ENCODE measurements at regions not wholly inside any gene's neighbourhood (a gene's known extent, or its start where the extent isn't known, plus 50 kb on each side); places are given as distances from the start of the nearest gene placed in this dataset.

DNA sequence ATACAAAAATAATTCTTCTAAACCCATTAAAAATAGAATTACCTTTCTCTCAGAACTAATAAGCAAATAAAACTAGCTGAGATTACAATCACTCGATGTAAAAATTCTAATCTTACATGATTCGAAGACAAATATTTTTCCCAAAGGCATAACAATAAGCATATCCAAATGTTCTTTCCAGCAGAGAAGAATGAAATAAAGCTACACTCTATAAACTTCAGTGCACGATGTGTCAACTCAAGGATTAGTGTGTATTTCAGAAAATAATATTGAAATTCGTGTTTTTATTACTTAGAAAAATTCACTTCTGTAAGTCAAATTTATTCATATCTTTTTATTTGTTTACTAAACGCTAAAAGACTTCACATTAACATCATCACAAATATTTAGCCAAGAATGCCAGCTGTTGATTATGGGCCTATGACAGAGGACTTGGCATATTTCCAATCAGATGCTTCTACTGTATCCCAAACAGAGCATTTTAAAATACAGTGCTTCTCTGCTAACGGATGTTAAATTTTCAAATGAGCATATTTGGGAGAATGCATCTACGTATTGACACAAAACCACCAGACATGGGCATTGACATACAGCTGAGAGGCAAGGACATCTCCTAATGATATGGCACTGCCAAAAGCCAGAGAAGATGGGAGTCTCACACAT is 54.7 kb upstream of the PDE7B start:
- Mint-ChIP-seq H3K9me3 (no peaks in the 10 kb centered on the region), H3K27me3 (ENCODE audit: insufficient read depth, low read depth, poor library complexity) (no peaks in the 10 kb centered on the region), H3K4me1 (peaks cover 14% of the 10 kb centered on the region), H3K27ac (no peak overlapping the region), H3K4me3 (no peak overlapping the region), H3K36me3 (ENCODE audit: low read depth) (no peaks in the 10 kb centered on the region)
- no peaks in the 10 kb centered on the region for H3K79me2 ChIP-seq (replicated peaks; ENCODE audit: insufficient read depth)
- no peak for ATAC-seq
- peaks cover 9% of the 10 kb centered on the region for H3K4me1 ChIP-seq (ENCODE audit: insufficient read depth)
- H3F3A ChIP-seq (replicated peaks; ENCODE audit: low read depth): no peaks in the 10 kb centered on the region
- TF ChIP-seq ZNF331 (CRISPR knock-in tag; IDR thresholded peaks at IDR 0.05; ENCODE audit: low read depth) (no peak), EZH2phosphoT487 (IDR thresholded peaks at IDR 0.05; ENCODE audit: unreplicated experiment) (no peak)
- TF ChIP-seq, protein P1, sequence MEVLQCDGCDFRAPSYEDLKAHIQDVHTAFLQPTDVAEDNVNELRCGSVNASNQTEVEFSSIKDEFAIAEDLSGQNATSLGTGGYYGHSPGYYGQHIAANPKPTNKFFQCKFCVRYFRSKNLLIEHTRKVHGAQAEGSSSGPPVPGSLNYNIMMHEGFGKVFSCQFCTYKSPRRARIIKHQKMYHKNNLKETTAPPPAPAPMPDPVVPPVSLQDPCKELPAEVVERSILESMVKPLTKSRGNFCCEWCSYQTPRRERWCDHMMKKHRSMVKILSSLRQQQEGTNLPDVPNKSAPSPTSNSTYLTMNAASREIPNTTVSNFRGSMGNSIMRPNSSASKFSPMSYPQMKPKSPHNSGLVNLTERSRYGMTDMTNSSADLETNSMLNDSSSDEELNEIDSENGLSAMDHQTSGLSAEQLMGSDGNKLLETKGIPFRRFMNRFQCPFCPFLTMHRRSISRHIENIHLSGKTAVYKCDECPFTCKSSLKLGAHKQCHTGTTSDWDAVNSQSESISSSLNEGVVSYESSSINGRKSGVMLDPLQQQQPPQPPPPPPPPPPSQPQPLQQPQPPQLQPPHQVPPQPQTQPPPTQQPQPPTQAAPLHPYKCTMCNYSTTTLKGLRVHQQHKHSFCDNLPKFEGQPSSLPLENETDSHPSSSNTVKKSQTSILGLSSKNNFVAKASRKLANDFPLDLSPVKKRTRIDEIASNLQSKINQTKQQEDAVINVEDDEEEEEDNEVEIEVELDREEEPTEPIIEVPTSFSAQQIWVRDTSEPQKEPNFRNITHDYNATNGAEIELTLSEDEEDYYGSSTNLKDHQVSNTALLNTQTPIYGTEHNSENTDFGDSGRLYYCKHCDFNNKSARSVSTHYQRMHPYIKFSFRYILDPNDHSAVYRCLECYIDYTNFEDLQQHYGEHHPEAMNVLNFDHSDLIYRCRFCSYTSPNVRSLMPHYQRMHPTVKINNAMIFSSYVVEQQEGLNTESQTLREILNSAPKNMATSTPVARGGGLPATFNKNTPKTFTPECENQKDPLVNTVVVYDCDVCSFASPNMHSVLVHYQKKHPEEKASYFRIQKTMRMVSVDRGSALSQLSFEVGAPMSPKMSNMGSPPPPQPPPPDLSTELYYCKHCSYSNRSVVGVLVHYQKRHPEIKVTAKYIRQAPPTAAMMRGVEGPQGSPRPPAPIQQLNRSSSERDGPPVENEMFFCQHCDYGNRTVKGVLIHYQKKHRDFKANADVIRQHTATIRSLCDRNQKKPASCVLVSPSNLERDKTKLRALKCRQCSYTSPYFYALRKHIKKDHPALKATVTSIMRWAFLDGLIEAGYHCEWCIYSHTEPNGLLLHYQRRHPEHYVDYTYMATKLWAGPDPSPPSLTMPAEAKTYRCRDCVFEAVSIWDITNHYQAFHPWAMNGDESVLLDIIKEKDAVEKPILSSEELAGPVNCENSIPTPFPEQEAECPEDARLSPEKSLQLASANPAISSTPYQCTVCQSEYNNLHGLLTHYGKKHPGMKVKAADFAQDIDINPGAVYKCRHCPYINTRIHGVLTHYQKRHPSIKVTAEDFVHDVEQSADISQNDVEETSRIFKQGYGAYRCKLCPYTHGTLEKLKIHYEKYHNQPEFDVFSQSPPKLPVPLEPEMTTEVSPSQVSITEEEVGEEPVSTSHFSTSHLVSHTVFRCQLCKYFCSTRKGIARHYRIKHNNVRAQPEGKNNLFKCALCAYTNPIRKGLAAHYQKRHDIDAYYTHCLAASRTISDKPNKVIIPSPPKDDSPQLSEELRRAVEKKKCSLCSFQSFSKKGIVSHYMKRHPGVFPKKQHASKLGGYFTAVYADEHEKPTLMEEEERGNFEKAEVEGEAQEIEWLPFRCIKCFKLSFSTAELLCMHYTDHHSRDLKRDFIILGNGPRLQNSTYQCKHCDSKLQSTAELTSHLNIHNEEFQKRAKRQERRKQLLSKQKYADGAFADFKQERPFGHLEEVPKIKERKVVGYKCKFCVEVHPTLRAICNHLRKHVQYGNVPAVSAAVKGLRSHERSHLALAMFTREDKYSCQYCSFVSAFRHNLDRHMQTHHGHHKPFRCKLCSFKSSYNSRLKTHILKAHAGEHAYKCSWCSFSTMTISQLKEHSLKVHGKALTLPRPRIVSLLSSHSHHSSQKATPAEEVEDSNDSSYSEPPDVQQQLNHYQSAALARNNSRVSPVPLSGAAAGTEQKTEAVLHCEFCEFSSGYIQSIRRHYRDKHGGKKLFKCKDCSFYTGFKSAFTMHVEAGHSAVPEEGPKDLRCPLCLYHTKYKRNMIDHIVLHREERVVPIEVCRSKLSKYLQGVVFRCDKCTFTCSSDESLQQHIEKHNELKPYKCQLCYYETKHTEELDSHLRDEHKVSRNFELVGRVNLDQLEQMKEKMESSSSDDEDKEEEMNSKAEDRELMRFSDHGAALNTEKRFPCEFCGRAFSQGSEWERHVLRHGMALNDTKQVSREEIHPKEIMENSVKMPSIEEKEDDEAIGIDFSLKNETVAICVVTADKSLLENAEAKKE (CRISPR knock-in tag; IDR thresholded peaks at IDR 0.05): no peak
- TF ChIP-seq, protein P2, sequence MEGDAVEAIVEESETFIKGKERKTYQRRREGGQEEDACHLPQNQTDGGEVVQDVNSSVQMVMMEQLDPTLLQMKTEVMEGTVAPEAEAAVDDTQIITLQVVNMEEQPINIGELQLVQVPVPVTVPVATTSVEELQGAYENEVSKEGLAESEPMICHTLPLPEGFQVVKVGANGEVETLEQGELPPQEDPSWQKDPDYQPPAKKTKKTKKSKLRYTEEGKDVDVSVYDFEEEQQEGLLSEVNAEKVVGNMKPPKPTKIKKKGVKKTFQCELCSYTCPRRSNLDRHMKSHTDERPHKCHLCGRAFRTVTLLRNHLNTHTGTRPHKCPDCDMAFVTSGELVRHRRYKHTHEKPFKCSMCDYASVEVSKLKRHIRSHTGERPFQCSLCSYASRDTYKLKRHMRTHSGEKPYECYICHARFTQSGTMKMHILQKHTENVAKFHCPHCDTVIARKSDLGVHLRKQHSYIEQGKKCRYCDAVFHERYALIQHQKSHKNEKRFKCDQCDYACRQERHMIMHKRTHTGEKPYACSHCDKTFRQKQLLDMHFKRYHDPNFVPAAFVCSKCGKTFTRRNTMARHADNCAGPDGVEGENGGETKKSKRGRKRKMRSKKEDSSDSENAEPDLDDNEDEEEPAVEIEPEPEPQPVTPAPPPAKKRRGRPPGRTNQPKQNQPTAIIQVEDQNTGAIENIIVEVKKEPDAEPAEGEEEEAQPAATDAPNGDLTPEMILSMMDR (conservative IDR thresholded peaks at IDR 0.05; ENCODE audit: low read depth in 2 of 2): no peak
- no peaks in the 10 kb centered on the region for H4K20me1 ChIP-seq (replicated peaks; ENCODE audit: insufficient read depth)
- no peaks in the 10 kb centered on the region for H3K9me2 ChIP-seq (ENCODE audit: insufficient read depth)
- no peak overlapping the region for H2AFZ ChIP-seq
- H3K27ac ChIP-seq (ENCODE audit: low read depth): no peak overlapping the region
- no peaks in the 10 kb centered on the region for H3K27me3 ChIP-seq (ENCODE audit: insufficient read depth)
- no peaks in the 10 kb centered on the region for H3K36me3 ChIP-seq (ENCODE audit: insufficient read depth)
- DNase-seq (ENCODE audit: low spot score): no peak
- no peak overlapping the region for H3K4me3 ChIP-seq
- no peak overlapping the region for H3K4me2 ChIP-seq

Data from GM23338 (cell line).